Type B pancreatic cell (in vitro differentiated cells): ENCODE measurements at regions not wholly inside any gene's neighbourhood (a gene's known extent, or its start where the extent isn't known, plus 50 kb on each side); places are given as distances from the start of the nearest gene placed in this dataset.
"Not testable (repeated sequence)": the region's sequence is repeated elsewhere in the genome, so short reads cannot be mapped to it uniquely, and the experiment has no call there.

Experiments
- DNase-seq: peaks from one replicate; pipeline ENCODE4 v3.0.0; 2021; ENCODE audit warnings: mixed read lengths; ENCODE audit not compliant: unreplicated experiment; ENCODE audit errors: extremely low spot score
- H3K27ac Mint-ChIP-seq: 2 replicates; pipeline ENCODE4 v1.8.0; 2021; ENCODE audit warnings: mild to moderate bottlenecking, mixed read lengths
- H3K27me3 Mint-ChIP-seq: 2 replicates; pipeline ENCODE4 v1.8.0; 2021; ENCODE audit warnings: mixed read lengths
- H3K36me3 Mint-ChIP-seq: 2 replicates; pipeline ENCODE4 v1.8.0; 2021; ENCODE audit warnings: mixed read lengths
- H3K4me1 Mint-ChIP-seq: one replicate; pipeline ENCODE4 v1.8.0; 2021; ENCODE audit warnings: mixed read lengths; ENCODE audit not compliant: unreplicated experiment
- H3K4me3 Mint-ChIP-seq: 2 replicates; pipeline ENCODE4 v1.8.0; 2021; ENCODE audit warnings: mild to moderate bottlenecking, mixed read lengths
- H3K9me3 Mint-ChIP-seq: 2 replicates; pipeline ENCODE4 v1.8.0; 2021; ENCODE audit warnings: mixed read lengths
- TF ChIP-seq, protein P1 (sequence below): fragments of 200-600 bp; sonication (generic); conservative IDR thresholded peaks from 2 replicates; pipeline ENCODE4 v1.5.0; 2021; ENCODE audit warnings: antibody characterized with exemption, mild to moderate bottlenecking

- H3K4me3 Mint-ChIP-seq = no peak overlapping the region
- H3K4me1 Mint-ChIP-seq = peaks cover 15% of the 10 kb centered on the region
- no peaks in the 10 kb centered on the region for H3K27me3 Mint-ChIP-seq
- H3K36me3 Mint-ChIP-seq = no peaks in the 10 kb centered on the region
- peaks cover 17% of the 10 kb centered on the region for H3K9me3 Mint-ChIP-seq
- no peak for DNase-seq
- no peak overlapping the region for H3K27ac Mint-ChIP-seq
- TF ChIP-seq, protein P1, sequence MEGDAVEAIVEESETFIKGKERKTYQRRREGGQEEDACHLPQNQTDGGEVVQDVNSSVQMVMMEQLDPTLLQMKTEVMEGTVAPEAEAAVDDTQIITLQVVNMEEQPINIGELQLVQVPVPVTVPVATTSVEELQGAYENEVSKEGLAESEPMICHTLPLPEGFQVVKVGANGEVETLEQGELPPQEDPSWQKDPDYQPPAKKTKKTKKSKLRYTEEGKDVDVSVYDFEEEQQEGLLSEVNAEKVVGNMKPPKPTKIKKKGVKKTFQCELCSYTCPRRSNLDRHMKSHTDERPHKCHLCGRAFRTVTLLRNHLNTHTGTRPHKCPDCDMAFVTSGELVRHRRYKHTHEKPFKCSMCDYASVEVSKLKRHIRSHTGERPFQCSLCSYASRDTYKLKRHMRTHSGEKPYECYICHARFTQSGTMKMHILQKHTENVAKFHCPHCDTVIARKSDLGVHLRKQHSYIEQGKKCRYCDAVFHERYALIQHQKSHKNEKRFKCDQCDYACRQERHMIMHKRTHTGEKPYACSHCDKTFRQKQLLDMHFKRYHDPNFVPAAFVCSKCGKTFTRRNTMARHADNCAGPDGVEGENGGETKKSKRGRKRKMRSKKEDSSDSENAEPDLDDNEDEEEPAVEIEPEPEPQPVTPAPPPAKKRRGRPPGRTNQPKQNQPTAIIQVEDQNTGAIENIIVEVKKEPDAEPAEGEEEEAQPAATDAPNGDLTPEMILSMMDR = no peak
These were observed 101.8 kb upstream of the RBMS3 start for GRCh38 chr3:29178809-29179793.

- Mint-ChIP-seq H3K4me1 (peaks cover 13% of the 10 kb centered on the region), H3K27ac (no peak overlapping the region), H3K4me3 (no peak overlapping the region), H3K27me3 (no peaks in the 10 kb centered on the region), H3K36me3 (no peaks in the 10 kb centered on the region), H3K9me3 (peaks cover 17% of the 10 kb centered on the region)
- DNase-seq = no peak
- TF ChIP-seq, protein P1 = no peak
These were observed 99.6 kb upstream of the RBMS3 start for GRCh38 chr3:29181149-29181780.

GRCh38 chr3:29181872-29182271 lies 99.0 kb upstream of the RBMS3 start:
- DNase-seq = no peak
- peaks cover 10% of the 10 kb centered on the region for H3K4me1 Mint-ChIP-seq
- no peaks in the 10 kb centered on the region for H3K36me3 Mint-ChIP-seq
- TF ChIP-seq, protein P1 = no peak
- no peaks in the 10 kb centered on the region for H3K27me3 Mint-ChIP-seq
- no peak overlapping the region for H3K27ac Mint-ChIP-seq
- peaks cover 19% of the 10 kb centered on the region for H3K9me3 Mint-ChIP-seq
- H3K4me3 Mint-ChIP-seq = no peak overlapping the region

DNA sequence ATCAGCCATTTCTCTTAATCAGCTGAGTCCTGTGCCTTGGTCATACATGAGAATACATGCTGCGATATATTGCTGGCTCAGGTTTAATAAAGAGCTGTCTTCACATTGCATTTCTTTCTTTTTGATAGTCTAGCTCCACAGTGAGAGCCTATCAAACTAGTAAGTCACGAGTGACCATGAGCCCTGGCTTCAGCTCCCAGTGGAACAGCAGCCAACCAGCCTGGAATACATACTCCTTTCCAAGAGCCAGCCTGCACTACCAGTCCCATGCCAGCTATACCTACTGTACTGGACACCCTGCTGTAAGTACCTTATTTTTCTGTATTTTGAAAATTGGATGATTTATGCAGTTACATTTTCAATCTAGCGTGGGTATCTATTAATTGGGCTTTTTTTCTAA lies 98.0 kb upstream of the RBMS3 start:
- not testable (repeated sequence) for H3K4me1 Mint-ChIP-seq, H3K4me3 Mint-ChIP-seq

DNA sequence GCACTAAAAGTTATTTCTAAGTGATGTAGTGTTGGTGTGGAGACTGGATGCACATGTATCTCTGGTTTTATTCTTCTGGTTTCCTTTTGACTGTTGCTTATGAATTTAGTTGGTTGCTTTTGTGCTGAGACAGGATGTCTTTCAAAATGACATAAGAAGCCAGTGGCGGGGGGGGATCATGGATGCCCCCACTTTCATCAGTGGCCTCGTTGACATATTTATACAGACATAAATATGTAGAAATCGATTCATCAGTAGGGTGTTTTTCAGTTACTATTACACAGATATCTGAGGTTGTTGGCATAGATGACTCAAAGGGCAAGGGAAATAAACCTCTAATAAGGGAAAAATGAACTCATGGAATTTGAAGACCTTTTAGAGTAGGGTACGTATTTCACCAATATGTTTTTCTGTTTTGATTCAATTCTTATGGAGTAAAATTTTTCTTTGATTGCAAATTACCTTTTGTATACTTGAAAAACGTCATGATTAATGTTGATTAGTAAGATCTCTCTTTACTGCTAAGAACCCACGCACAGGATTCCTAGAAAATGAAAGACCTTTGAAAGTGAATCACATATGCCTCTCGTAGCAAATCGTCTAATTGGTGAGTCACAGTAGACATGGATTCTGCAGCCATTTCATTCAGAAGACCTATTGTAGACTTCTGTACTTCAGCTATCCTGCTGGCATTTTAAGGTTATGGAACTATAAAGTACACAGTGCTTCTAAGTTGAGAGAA lies 97.4 kb upstream of the RBMS3 start:
- Mint-ChIP-seq H3K36me3 (no peaks in the 10 kb centered on the region), H3K27ac (no peak overlapping the region), H3K4me3 (no peak overlapping the region), H3K9me3 (peaks cover 21% of the 10 kb centered on the region), H3K27me3 (no peaks in the 10 kb centered on the region), H3K4me1 (peaks cover 9% of the 10 kb centered on the region)
- TF ChIP-seq, protein P1 = no peak
- DNase-seq = no peak

More for the DNA sequence above, 98.0 kb upstream of the RBMS3 start:
- peaks cover 21% of the 10 kb centered on the region for H3K9me3 Mint-ChIP-seq
- DNase-seq, H3K27ac Mint-ChIP-seq, H3K27me3 Mint-ChIP-seq, H3K36me3 Mint-ChIP-seq: not testable (repeated sequence)
